ENCODE measurements at regions not wholly inside any gene's neighbourhood (a gene's known extent, or its start where the extent isn't known, plus 50 kb on each side); places are given as distances from the start of the nearest gene placed in this dataset.

DNA sequence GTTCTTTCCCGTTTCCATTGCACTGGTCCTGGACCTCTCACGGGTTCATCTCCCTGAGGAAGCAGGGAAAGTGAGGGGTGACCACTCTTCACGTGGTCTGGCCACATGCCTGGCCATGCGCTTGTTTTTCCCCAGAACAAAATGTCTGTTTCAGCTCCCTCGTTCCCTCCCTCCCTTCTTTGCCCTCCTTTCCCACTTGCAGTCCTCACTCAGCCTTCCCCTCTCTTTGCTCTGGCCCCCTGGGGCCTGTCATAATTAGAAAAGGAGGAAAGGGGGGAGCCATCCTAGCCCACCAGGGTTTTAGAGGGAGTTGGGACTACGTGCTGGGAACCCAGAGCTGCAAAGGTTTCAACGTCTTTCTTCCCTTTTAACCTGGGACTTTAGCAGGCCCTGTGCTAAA lies 52.8 kb upstream of the CADM1 start:
- no peak for DNase-seq

DNA sequence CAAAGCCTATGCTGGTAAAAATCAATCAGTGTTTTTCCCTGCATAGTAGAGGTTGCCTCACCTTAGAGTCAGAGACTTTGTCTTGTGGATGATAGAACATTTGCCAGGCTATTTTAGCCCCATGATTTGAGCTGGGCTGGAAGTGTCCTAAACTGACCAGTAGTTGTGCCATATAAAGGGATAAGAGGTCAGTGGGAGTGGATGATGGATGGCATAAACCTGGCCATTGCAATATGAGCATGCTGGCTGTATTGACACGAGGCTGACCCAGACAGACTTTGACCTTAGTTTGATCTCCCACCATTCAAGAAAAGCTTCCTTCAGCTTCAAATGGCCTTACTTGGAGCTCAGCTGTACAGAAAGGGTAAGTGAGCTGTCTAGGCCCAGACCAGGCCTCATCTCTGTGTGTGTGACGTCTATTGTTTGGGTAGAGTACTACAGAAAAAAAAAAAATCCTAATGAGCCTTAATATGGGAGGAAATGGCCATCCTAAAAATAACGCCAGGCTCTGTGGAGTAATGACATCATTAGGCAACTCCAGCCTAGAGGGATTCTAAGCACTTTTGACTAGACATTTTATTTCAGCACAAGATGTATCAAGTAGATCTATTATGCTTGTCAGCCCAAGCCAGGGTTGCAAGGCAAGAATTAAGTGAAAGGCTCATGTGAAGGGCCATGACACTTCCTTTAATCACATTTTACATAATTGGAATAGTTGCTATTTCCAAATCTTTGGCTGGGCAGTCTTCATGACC lies 51.3 kb upstream of the CADM1 start:
- DNase-seq, result no peak

All from NK-92 treated with Interleukin-12 subunit alpha and Interleukin-12 subunit beta, amount 100 ng/mL, for 24 hours (cell line).